Mesendoderm (in vitro differentiated cells): ENCODE measurements at regions not wholly inside any gene's neighbourhood (a gene's known extent, or its start where the extent isn't known, plus 50 kb on each side); places are given as distances from the start of the nearest gene placed in this dataset.

Experiments
- DNase-seq: peaks from one replicate; pipeline ENCODE4 v3.0.0; 2013
- H2AK5ac ChIP-seq: 2 replicates; pipeline ENCODE4 v1.6.1; 2013; ENCODE audit warnings: low read length, inconsistent platforms
- H2BK120ac ChIP-seq: 2 replicates; pipeline ENCODE4 v1.6.1; 2013; ENCODE audit warnings: low read depth, mild to moderate bottlenecking, low read length, moderate library complexity, mixed read lengths
- H2BK15ac ChIP-seq: replicated peaks from 2 replicates; pipeline ENCODE4 v1.6.1; 2013; ENCODE audit warnings: low read depth, mild to moderate bottlenecking, moderate library complexity
- H2BK5ac ChIP-seq: 2 replicates; pipeline ENCODE4 v1.6.1; 2013; ENCODE audit warnings: low read length, inconsistent platforms
- H3K18ac ChIP-seq: 2 replicates; pipeline ENCODE4 v1.6.1; 2013; ENCODE audit warnings: mild to moderate bottlenecking, low read length, mixed read lengths
- H3K23ac ChIP-seq: one replicate; pipeline ENCODE4 v1.6.1; 2013; ENCODE audit warnings: low read length
- H3K27ac ChIP-seq: 2 replicates; pipeline ENCODE4 v1.5.1; 2013; ENCODE audit warnings: low read depth, mild to moderate bottlenecking, inconsistent platforms, low read length, moderate library complexity
- H3K27me3 ChIP-seq: 2 replicates; pipeline ENCODE4 v1.6.1; 2013; ENCODE audit warnings: low read length, control low read depth, mild to moderate bottlenecking, inconsistent platforms; ENCODE audit not compliant: insufficient read depth, poor library complexity
- H3K36me3 ChIP-seq: 2 replicates; pipeline ENCODE4 v1.6.1; 2013; ENCODE audit warnings: low read length, inconsistent platforms; ENCODE audit not compliant: control insufficient read depth, insufficient read depth
- H3K4ac ChIP-seq: one replicate; pipeline ENCODE4 v1.6.1; 2013; ENCODE audit warnings: low read depth, mild to moderate bottlenecking, low read length, moderate library complexity
- H3K4me1 ChIP-seq: 2 replicates; pipeline ENCODE4 v1.6.1; 2013; ENCODE audit warnings: low read depth, low read length, inconsistent platforms; ENCODE audit not compliant: control insufficient read depth
- H3K4me2 ChIP-seq: 2 replicates; pipeline ENCODE4 v1.6.1; 2013; ENCODE audit warnings: low read length
- H3K4me3 ChIP-seq: 2 replicates; pipeline ENCODE4 v1.5.1; 2013; ENCODE audit warnings: mild to moderate bottlenecking, low read length
- H3K56ac ChIP-seq: one replicate; pipeline ENCODE4 v1.6.1; 2013; ENCODE audit warnings: low read length
- H3K79me1 ChIP-seq: 2 replicates; pipeline ENCODE4 v1.6.1; 2013; ENCODE audit warnings: low read length, inconsistent platforms
- H3K79me2 ChIP-seq: 2 replicates; pipeline ENCODE4 v1.6.1; 2013; ENCODE audit warnings: mild to moderate bottlenecking, low read length; ENCODE audit not compliant: control insufficient read depth, insufficient read depth
- H3K9ac ChIP-seq: 2 replicates; pipeline ENCODE4 v1.6.1; 2013; ENCODE audit warnings: low read length, inconsistent platforms
- H4K5ac ChIP-seq: one replicate; pipeline ENCODE4 v1.6.1; 2013; ENCODE audit warnings: low read length
- H4K8ac ChIP-seq: one replicate; pipeline ENCODE4 v1.6.1; 2013; ENCODE audit warnings: low read depth, mild to moderate bottlenecking, control low read depth, low read length, moderate library complexity
- WGBS: extraction: QIAGEN DNeasy Blood & Tissue Kit; methylation state at CpG from one replicate; pipeline ENCODE4 v1.1.7; 2013; ENCODE audit warnings: low lambda C conversion rate, missing lambda C conversion rate; ENCODE audit not compliant: insufficient coverage; ENCODE audit errors: extremely low coverage; 5-methylcytosine and 5-hydroxymethylcytosine counted together

DNA sequence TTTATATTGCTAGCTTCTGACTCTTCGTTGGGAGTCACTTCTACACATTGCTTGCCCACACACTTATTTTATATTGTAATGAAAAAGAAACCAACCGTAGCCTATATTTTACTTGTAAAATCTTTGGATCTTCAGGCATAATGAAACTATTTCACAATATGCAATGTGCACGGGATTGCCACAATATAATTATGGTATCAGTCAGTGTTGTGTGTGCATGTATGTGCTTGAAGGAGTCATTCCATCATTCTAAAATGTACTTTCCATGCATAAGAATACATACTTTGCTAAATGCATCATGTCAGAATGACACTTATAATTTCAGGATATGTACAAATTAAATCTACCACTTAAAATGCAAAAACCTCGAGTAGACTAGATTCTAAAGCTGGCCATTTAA, 64.0 kb upstream of the TLE4 start:
- Histone ChIP-seq H3K4me2 (no peak overlapping the region), H2BK120ac (no peak overlapping the region), H4K5ac (no peak overlapping the region), H3K27ac (no peak overlapping the region), H3K4me3 (no peak overlapping the region), H3K36me3 (no peaks in the 10 kb centered on the region), H3K23ac (no peak overlapping the region), H3K79me1 (no peaks in the 10 kb centered on the region), H4K8ac (no peak overlapping the region), H2AK5ac (no peak overlapping the region), H2BK5ac (no peak overlapping the region), H3K27me3 (no peaks in the 10 kb centered on the region), H3K56ac (no peak overlapping the region), H3K18ac (no peak overlapping the region), H3K9ac (no peak overlapping the region), H3K4me1 (no peaks in the 10 kb centered on the region), H2BK15ac (no peak overlapping the region), H3K4ac (no peak overlapping the region), H3K79me2 (no peaks in the 10 kb centered on the region)
- no peak for DNase-seq
- WGBS, result no CpG with 5 or more reads among the region's 4 CpGs

DNA sequence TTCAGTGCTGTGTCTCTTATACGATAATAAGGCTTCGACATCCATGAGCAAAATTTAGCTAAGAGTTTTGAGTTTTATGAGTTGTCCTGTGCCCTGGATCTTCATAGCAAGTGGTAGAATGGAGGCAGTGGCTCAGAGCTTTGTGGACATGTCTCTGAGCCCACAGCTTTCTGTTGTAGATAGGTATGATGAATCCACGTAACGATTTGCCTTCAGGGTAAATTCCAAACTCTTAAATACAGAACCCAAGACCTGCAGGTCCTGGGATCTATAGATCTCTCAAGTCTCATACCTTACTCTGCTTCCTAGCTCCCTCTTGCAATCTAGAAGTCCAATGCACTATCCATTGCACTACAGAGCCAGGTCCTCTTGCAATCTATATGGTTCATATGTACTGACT, 59.5 kb upstream of the TLE4 start:
- Histone ChIP-seq H3K4me1 (no peaks in the 10 kb centered on the region), H3K79me1 (no peaks in the 10 kb centered on the region), H2BK15ac (no peak overlapping the region), H3K27ac (no peak overlapping the region), H2AK5ac (no peak overlapping the region), H3K23ac (no peak overlapping the region), H4K8ac (no peak overlapping the region), H3K27me3 (no peaks in the 10 kb centered on the region), H3K4me2 (no peak overlapping the region), H2BK120ac (no peak overlapping the region), H3K4me3 (no peak overlapping the region), H3K56ac (no peak overlapping the region), H4K5ac (no peak overlapping the region), H3K18ac (no peak overlapping the region), H3K4ac (no peak overlapping the region), H2BK5ac (no peak overlapping the region), H3K9ac (no peak overlapping the region), H3K79me2 (no peaks in the 10 kb centered on the region), H3K36me3 (no peaks in the 10 kb centered on the region)
- DNase-seq, result no peak
- WGBS, result no CpG with 5 or more reads among the region's 4 CpGs
